Liver (tissue), 8 donors: ENCODE measurements at regions not wholly inside any gene's neighbourhood (a gene's known extent, or its start where the extent isn't known, plus 50 kb on each side); places are given as distances from the start of the nearest gene placed in this dataset.

Experiments
- DNase-seq: peaks from one replicate; pipeline ENCODE4 v3.0.0-alpha.2; 2017; ENCODE audit warnings: low spot score
- H3K27ac ChIP-seq, 2 donors: one replicate each; pipeline ENCODE4 v1.7.0; 2013; ENCODE audit warnings: inconsistent platforms in 2 of 2, low read length in 2 of 2, control low read depth in 1 of 2, low read depth in 1 of 2, mild to moderate bottlenecking in 1 of 2
- H3K27me3 ChIP-seq, 4 donors: one replicate each; pipeline versions ENCODE4 v1.6.1 to v1.7.0; 2013; ENCODE audit warnings: low read length in 3 of 4, inconsistent platforms in 1 of 4, mild to moderate bottlenecking in 1 of 4, moderate library complexity in 1 of 4; ENCODE audit not compliant: control insufficient read depth in 4 of 4, insufficient read depth in 4 of 4
- H3K36me3 ChIP-seq, 4 donors: one replicate each; pipeline versions ENCODE4 v1.6.1 to v1.7.0; 2013; ENCODE audit warnings: low read length in 3 of 4, mild to moderate bottlenecking in 3 of 4, low read depth in 1 of 4, moderate library complexity in 1 of 4; ENCODE audit not compliant: control insufficient read depth in 4 of 4, insufficient read depth in 3 of 4
- H3K4me1 ChIP-seq, 4 donors: one replicate each; pipeline versions ENCODE4 v1.6.1 to v1.7.0; 2013; ENCODE audit warnings: low read length in 3 of 4, mild to moderate bottlenecking in 3 of 4, moderate library complexity in 1 of 4; ENCODE audit not compliant: control insufficient read depth in 4 of 4, insufficient read depth in 4 of 4
- H3K4me3 ChIP-seq, 3 donors: one replicate each; pipeline versions ENCODE4 v1.6.1 to v1.7.0; 2013; ENCODE audit warnings: low read length in 3 of 3, control low read depth in 1 of 3, low read depth in 1 of 3, mild to moderate bottlenecking in 1 of 3
- H3K9ac ChIP-seq, 2 donors: one replicate each; pipeline ENCODE4 v1.7.0; 2013; ENCODE audit warnings: low read length in 2 of 2, mild to moderate bottlenecking in 2 of 2, moderate library complexity in 2 of 2, control low read depth in 1 of 2, low read depth in 1 of 2
- H3K9me3 ChIP-seq, 4 donors: one replicate each; pipeline versions ENCODE4 v1.6.1 to v1.7.0; 2013; ENCODE audit warnings: low read length in 3 of 4; ENCODE audit not compliant: control insufficient read depth in 4 of 4
- CTCF ChIP-seq: fragments of 150-350 bp; IDR thresholded peaks from 2 replicates; pipeline ENCODE4 v1.5.1; 2017; ENCODE audit warnings: improper control_type of control experiment, low read depth, low read length; ENCODE audit not compliant: missing input control
- EGR1 ChIP-seq, 2 donors: IDR thresholded peaks; 2 replicates each; pipeline ENCODE4 v1.6.1; 2016 to 2018; ENCODE audit warnings: antibody characterized with exemption in 2 of 2, low read depth in 2 of 2
- FOXA2 ChIP-seq: IDR thresholded peaks from 2 replicates; pipeline ENCODE4 v1.6.1; 2016; ENCODE audit warnings: antibody characterized with exemption
- GABPA ChIP-seq, 2 donors: IDR thresholded peaks in 1 of 2; conservative IDR thresholded peaks in 1 of 2; 2 replicates each; pipeline ENCODE4 v1.6.1; 2016; ENCODE audit warnings: antibody characterized with exemption in 2 of 2, mild to moderate bottlenecking in 1 of 2, moderate library complexity in 1 of 2
- HNF4A ChIP-seq, 2 donors: conservative IDR thresholded peaks; 2 replicates each; pipeline ENCODE4 v1.6.1; 2016; ENCODE audit warnings: antibody characterized with exemption in 2 of 2, mild to moderate bottlenecking in 2 of 2
- HNF4G ChIP-seq: IDR thresholded peaks from 2 replicates; pipeline ENCODE4 v1.6.1; 2016; ENCODE audit warnings: antibody characterized with exemption
- JUND ChIP-seq, 2 donors: IDR thresholded peaks; 2 replicates each; pipeline ENCODE4 v1.6.1; 2016; ENCODE audit warnings: antibody characterized with exemption in 2 of 2
- RXRA ChIP-seq, 2 donors: IDR thresholded peaks; 2 replicates each; pipeline ENCODE4 v1.6.1; 2017 to 2018; ENCODE audit warnings: antibody characterized with exemption in 2 of 2, mild to moderate bottlenecking in 1 of 2
- SP1 ChIP-seq: IDR thresholded peaks from 2 replicates; pipeline ENCODE4 v1.6.1; 2018; ENCODE audit warnings: antibody characterized with exemption, mild to moderate bottlenecking
- TAF1 ChIP-seq: conservative IDR thresholded peaks from 2 replicates; pipeline ENCODE4 v1.6.1; 2016; ENCODE audit warnings: antibody characterized with exemption, mild to moderate bottlenecking
- WGBS: extraction: QIAGEN DNeasy Blood & Tissue Kit; methylation state at CpG from one replicate; pipeline ENCODE4 v1.1.7; 2013; 5-methylcytosine and 5-hydroxymethylcytosine counted together
- TF ChIP-seq, protein P1 (sequence below): IDR thresholded peaks from 2 replicates; pipeline ENCODE4 v1.6.1; 2016; ENCODE audit warnings: antibody characterized with exemption, mild to moderate bottlenecking
- TF ChIP-seq, protein P2 (sequence below): IDR thresholded peaks from 2 replicates; pipeline ENCODE4 v1.6.1; 2016; ENCODE audit warnings: antibody characterized with exemption
- TF ChIP-seq, protein P3 (sequence below): IDR thresholded peaks from 2 replicates; pipeline ENCODE4 v1.6.1; 2016; ENCODE audit warnings: antibody characterized with exemption
- donor health status: healthy.
- donor health status: healthy.
- donor health status: healthy.
- donor health status: healthy.
- donor health status: healthy.

DNA sequence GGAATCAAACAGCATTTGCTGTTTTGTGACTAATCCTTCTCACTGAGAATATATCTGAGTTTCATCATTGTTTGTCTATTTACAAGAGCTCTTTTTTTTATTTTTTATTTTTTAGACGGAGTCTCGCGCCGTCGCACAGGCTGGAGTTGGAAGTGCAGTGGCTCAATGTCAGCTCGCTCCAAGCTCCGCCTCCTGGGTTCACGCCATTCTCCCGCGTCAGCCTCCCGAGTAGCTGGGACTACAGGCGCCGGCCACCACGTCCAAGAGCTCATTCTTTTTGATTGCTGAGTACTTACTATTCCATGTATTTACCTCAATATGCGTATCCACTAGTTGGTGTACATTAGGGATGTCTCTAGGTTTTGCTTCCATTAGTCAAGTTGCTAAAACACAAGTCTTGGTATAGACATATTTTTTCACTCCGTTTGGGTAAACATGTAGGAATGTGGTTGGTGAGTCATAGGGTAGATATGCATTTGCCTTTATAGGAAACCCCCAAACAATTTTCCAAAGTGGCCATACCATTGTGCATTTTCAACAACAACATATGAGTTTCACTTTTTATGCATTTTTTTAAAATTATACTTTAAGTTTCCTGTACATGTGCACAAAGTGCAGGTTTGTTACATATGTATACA lies 1005.0 kb upstream of the CDH10 start:
- no peak overlapping the region for H3K9ac ChIP-seq
- no peaks in the 10 kb centered on the region for H3K36me3 ChIP-seq
- WGBS: 96% methylated on average over 16 of the region's 16 CpGs
- TF ChIP-seq RXRA (IDR thresholded peaks at IDR 0.05) (no peak), EGR1 (IDR thresholded peaks at IDR 0.05; ENCODE audit: low read depth in 2 of 2) (no peak), GABPA (IDR thresholded peaks at IDR 0.05 in 1 of 2, conservative IDR thresholded peaks at IDR 0.05 in 1 of 2) (no peak), FOXA2 (no peak), TAF1 (no peak), SP1 (no peak), CTCF (no peak)
- TF ChIP-seq, protein P1, sequence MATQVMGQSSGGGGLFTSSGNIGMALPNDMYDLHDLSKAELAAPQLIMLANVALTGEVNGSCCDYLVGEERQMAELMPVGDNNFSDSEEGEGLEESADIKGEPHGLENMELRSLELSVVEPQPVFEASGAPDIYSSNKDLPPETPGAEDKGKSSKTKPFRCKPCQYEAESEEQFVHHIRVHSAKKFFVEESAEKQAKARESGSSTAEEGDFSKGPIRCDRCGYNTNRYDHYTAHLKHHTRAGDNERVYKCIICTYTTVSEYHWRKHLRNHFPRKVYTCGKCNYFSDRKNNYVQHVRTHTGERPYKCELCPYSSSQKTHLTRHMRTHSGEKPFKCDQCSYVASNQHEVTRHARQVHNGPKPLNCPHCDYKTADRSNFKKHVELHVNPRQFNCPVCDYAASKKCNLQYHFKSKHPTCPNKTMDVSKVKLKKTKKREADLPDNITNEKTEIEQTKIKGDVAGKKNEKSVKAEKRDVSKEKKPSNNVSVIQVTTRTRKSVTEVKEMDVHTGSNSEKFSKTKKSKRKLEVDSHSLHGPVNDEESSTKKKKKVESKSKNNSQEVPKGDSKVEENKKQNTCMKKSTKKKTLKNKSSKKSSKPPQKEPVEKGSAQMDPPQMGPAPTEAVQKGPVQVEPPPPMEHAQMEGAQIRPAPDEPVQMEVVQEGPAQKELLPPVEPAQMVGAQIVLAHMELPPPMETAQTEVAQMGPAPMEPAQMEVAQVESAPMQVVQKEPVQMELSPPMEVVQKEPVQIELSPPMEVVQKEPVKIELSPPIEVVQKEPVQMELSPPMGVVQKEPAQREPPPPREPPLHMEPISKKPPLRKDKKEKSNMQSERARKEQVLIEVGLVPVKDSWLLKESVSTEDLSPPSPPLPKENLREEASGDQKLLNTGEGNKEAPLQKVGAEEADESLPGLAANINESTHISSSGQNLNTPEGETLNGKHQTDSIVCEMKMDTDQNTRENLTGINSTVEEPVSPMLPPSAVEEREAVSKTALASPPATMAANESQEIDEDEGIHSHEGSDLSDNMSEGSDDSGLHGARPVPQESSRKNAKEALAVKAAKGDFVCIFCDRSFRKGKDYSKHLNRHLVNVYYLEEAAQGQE: no peak
- TF ChIP-seq, protein P2, sequence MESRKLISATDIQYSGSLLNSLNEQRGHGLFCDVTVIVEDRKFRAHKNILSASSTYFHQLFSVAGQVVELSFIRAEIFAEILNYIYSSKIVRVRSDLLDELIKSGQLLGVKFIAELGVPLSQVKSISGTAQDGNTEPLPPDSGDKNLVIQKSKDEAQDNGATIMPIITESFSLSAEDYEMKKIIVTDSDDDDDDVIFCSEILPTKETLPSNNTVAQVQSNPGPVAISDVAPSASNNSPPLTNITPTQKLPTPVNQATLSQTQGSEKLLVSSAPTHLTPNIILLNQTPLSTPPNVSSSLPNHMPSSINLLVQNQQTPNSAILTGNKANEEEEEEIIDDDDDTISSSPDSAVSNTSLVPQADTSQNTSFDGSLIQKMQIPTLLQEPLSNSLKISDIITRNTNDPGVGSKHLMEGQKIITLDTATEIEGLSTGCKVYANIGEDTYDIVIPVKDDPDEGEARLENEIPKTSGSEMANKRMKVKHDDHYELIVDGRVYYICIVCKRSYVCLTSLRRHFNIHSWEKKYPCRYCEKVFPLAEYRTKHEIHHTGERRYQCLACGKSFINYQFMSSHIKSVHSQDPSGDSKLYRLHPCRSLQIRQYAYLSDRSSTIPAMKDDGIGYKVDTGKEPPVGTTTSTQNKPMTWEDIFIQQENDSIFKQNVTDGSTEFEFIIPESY: no peak
- H3K4me3 ChIP-seq: no peak overlapping the region
- no peak for DNase-seq
- H3K9me3 ChIP-seq: no peaks in the 10 kb centered on the region
- H3K27ac ChIP-seq: no peak overlapping the region
- no peaks in the 10 kb centered on the region for H3K27me3 ChIP-seq
- peaks cover 4 to 7% (median 5%) of the 10 kb centered on the region in 4 donors for H3K4me1 ChIP-seq

DNA sequence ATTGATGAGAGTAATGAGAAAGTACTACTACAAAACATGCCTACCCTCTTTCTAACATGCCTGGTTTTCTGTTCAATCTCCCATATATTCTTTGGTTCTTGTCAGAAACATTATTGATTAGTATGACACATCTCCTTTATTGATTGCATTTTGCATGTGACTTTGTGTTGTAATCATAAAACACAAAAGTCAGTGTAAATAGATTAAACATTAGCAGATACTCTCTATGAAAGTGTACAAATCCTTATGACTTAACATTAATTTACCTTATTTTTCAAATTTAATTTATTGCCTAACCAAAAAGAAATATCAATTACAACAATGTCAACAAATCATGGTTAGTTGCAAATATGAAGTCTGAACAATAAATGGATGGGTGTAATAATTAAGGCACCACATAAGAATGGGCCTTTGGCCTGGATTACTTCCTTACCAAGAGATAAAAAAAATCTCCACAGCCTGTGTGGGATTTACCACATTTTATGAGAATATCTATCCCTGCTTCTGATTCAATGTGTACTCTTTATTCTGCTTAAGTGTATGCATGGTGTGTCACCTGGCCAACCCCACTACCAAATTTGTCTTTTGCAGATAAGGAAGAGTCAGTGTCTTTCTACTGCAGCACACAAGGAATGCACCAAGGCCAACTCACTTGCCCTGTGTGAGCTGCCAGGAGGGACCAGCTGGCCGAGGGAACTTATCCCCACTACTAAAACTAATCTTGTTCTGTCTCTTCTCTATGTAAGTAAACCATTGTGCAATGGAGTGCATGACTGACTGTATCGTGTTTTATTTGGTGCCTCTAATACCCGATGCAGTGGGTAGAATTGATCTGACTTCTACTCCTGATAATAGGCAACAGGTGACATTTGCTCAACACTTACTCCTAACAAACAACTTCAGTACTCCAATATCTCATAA lies 1001.9 kb upstream of the CDH10 start:
- TF ChIP-seq, protein P3, sequence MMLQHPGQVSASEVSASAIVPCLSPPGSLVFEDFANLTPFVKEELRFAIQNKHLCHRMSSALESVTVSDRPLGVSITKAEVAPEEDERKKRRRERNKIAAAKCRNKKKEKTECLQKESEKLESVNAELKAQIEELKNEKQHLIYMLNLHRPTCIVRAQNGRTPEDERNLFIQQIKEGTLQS: no peak
- TF ChIP-seq CTCF: no peak
- no peak for TF ChIP-seq FOXA2
- no peak for TF ChIP-seq JUND (IDR thresholded peaks at IDR 0.05)
- TF ChIP-seq HNF4G: no peak
- no peak for TF ChIP-seq EGR1 (IDR thresholded peaks at IDR 0.05; ENCODE audit: low read depth in 2 of 2)
- TF ChIP-seq RXRA (IDR thresholded peaks at IDR 0.05): no peak
- no peak for TF ChIP-seq HNF4A (conservative IDR thresholded peaks at IDR 0.05)
- TF ChIP-seq TAF1: no peak
- TF ChIP-seq SP1: no peak
- DNase-seq: no peak
- Histone ChIP-seq H3K27ac (no peak overlapping the region), H3K9ac (no peak overlapping the region), H3K4me3 (no peak overlapping the region), H3K9me3 (no peaks in the 10 kb centered on the region), H3K27me3 (no peaks in the 10 kb centered on the region), H3K36me3 (no peaks in the 10 kb centered on the region), H3K4me1 (peaks cover 4 to 7% (median 5%) of the 10 kb centered on the region in 4 donors)
- 35% methylated on average over 3 of the region's 3 CpGs for WGBS
